Stimulated activated CD8-positive, alpha-beta memory T cell treated with anti-CD3 and anti-CD28 coated beads, Interleukin-15, amount 100 ng/mL, for 1 hour (primary cell): ENCODE measurements at regions not wholly inside any gene's neighbourhood (a gene's known extent, or its start where the extent isn't known, plus 50 kb on each side); places are given as distances from the start of the nearest gene placed in this dataset.

ENCODE experiments used
- DNase-seq: peaks from one replicate; pipeline ENCODE4 v3.0.0-alpha.2; 2020; ENCODE audit warnings: low read depth

DNA sequence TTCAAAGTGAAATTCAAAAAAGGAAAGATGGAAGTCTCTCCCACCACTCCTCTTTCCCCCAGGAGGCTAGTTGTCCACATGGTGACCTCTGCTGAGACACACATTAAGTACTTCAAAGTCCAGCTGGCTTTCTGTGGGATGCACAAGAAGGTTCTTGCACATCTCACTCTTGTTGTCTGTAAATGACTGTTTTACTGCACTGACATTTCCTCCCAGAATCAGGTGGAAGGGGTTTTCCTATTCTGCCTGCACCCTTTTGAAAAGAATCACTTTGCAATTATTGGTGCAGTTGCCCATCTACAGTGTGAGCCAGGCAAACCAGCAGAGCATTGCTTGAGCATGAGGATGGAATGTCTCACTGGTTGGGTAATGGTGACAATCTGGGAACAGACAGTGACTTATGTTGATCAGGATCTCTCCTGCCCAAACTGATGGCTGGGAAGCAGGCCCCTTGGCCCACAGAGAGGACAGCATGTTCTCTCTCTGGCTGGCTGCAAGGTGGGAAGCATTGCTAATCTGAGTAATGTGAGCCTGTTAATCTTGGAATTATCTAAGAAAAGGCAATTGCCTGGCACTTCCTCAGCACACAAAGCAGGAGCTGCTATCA, 347.7 kb upstream of the SATB1 start:
- no peak for DNase-seq

DNA sequence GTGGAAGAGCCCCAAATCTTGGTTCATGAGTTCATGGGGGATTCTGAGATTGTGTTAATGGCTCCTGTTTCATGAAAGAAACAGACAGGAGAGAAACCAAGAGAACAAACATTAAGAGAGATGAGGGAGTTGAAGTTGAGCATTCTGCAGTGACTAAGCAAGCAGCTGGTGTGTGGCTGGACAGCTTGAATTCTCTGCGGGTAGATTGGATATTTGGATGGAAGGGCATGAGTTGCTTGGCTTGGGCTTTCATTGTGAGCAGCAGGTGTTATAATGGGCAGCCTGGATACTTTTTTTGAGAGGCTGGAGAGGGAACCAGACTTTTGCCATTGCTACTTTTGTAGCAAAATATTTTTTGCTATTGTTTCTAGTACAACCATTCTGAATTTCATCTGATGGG, 346.8 kb upstream of the SATB1 start:
- no peak for DNase-seq

DNA sequence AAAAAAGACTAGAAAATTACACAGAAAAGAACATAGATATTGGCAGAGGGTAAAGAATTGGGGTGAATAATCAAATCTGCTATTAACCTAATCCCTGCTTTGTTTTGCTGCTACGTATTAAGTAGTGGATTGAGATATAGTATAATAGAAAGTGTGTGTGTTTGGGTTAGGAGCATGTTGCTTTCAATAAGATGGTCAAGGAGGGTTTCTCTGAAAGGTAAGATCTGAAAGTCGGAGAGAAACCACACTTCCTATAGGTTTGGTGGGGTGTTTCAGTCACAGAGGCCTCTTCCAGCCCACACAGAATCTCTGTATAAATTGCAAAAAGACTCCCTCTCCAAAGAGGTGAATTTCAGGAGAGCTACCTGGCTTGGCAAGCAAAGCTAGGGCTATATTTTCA, 345.7 kb upstream of the SATB1 start:
- DNase-seq: no peak

DNA sequence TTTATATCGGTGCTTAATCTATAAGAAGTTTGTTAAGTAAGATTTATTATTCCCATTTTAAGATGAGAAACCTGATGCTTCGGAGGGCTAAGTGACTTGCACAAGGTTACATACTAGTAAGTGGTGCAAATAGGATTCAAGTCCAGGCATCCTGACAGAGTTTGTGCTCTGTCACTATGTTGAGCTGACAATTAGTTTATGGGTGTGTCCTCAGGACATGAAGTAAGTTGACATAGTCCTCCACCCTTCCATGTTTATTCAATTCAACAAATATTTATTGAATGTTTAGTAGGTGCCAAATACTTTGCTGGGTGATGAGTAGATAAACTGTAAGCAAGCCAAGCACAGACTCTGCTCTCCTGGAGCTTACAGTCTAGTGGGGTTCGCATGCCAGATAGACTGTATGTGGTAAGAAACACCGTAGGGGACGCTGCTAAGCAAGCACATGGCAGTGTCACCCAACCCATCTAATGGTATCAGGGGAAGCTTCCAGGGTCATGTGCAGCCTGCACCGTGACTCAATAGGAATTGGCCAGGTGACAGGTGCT, 342.7 kb upstream of the SATB1 start:
- DNase-seq: no peak

DNA sequence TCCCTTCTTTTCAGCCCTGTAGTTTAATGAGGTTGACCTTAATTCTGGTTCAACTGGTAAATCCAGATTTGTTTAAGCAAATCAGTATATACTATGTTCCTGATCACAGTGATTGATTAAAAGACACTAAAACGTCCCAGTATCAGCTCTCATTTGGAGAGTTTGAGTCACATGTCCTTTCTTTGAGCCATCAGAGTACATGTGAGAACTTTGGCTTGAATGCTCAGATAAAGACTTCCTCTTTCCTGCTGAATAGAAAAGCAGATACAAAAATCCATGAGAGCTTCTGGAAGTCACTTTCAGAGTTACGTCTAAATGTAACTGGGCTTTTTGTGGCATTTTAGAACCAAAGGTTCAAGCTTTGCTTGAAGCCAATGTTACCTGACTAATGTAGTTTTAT, 341.8 kb upstream of the SATB1 start:
- DNase-seq: no peak

DNA sequence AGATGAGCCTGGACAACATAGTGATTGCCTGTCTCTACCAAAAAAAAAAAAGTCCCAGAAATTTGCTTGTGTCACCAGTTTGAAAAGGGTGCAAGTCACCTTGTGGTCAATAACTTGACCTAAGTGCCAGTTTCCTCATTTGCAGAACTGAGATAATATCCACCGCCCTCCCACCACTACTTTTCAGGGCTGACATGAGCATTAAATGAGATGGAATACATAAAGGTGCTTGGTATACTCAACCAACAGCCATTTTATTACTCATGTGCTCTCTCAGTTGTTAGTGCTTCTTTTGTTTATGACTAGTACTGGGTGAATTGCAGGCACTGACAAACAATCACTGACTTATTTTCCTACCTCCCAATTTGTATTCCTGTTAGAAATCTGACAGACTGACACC, 340.5 kb upstream of the SATB1 start:
- DNase-seq: no peak

DNA sequence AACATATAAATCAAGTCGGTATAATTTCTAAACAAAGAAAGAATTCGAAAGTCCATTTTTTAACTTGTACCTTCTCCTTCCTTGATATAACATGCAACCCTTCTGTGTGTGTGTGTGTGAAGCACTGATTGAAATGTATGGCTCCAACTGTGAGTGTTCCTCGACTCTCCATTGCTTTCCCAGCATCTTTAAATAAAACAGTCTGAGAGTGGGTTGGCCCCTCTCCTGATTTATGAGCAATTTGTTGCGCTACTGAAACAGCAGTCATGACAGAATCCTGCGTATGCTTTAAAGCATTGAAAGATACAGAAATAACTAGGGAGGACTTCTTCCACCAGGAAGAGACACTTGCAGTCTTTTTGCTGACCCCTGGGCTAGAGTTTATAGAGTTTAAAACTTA, 340.0 kb upstream of the SATB1 start:
- DNase-seq: no peak

DNA sequence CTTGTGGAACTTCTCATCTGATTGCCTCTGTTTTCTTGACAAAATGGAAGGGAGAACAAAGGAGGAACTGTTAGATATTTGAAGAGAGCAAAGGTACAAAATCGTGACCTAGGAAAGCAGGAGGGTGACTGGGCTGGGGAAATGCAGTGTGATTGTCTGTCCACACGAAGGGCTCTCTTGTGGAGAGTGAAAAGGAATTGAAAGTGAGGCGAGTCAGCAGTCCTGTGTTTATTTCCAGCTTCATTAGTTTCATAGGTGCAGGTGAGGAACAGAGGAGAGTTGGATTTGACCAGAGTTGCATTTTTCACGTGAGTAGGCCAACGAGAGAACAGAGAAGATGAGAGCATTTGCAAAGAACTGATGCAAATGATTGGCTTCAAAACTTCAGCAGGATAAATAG, 336.4 kb upstream of the SATB1 start:
- no peak for DNase-seq

DNA sequence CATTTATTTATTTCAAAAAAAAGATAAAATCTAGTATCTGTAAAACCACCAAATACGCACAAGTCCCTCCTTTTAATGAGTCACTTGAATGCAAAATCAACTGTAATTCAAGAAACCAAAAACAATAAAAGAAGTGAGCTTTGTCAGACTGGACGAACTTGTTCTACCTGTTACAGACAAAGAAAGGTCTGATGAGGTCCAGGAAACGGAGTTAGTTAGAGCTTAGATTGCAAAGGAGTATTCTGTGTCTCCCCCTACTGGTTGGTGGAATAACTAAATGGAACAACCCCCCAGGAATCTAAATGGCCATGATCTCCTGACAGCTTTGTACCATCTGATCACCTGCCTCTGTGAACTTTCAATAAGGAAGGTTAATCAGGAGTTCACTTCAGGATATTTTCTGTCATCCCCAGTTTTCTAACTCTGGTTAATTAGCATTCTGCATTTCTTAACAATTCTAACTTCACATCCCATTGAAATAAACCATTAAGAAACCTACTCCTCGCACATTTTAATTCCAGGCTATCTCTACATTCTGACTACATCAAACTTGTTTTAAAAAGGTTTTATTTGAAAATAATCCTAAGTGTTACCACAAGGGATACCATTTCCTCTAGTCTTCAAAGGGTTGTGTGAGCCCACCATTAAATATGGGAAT, 333.0 kb upstream of the SATB1 start:
- no peak for DNase-seq

DNA sequence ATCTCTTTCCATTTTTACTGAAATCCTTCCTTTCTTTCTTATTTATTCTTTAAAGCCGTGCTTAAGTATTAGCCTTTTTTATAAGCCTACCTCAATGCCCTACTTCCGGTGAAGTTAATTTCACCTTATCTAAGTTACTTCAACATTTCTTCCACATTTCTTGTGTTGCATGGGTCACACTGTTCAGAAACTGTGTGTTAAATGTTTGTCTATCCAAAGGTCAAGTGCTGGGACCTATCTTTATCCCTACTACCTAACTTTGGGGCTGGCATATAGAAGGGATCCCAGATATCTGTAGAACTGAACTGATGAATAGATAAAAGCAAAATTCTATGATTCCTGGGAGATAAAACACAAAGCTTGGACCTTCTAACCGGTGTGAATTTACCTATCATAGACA, 332.3 kb upstream of the SATB1 start:
- no peak for DNase-seq

DNA sequence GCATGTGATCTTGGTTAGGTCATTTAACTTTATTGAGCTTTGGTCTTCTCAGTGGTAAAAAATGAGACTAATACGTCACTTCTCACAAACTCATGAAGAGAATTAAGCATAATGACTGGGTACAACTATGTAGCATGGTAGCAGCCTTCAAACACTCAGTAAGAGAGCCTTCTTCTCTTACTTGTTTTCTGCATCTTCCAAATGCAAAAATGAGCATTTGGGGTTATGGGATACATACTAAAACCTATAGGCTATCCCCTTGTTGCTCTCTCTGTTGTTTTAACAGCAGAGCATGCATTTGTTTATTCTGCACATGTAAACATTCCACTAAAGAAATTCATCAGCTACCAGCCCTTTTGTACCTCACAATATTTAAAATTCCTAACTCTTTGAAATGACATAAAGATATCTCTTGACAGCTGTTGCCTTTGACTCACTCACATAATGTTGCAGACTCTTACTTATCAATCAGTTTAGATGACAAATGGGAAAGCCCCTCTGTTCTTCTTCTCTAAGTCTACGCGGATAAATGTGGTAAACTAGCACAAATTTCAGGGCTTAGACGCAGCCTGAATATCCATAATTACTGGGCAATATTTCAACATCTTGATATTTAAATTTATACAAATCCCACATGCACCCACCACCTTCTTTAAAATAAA, 327.3 kb upstream of the SATB1 start:
- no peak for DNase-seq

DNA sequence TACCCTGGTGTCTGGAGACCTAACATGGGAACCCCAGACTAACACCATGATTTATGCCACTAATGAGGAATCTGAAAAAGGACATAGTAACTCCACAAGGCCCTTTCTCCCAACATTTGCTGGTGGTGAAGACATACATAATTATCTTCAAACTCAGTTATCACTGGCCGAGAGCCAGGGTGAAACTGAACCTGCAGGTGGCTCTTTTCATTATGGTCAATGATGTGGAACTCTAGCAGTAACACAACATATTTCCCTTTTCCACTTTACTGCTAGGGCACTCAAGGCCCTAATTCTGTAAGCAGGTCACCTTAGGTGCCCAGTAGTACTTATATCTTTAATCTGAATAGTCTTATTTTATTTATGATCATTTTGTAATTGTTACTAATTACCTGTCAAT, 326.4 kb upstream of the SATB1 start:
- DNase-seq: no peak

DNA sequence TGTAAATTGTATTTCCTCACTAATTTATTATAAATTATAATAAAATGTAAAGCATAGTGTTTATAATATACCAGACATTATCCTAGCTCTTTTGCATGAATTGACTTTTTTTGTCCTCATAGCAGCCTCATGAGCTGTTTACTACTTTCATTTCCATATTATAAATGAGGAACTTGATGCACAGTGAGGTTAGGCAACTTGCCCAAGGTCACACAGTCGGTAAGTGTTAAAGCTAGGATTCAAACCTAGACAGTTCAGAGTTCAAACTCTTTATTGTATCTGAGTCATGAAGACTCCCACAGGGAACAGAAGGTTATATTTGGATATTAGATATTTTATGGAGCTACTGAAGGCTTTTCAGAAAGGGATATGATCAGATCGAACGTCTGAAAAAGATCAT, 322.2 kb upstream of the SATB1 start:
- no peak for DNase-seq

DNA sequence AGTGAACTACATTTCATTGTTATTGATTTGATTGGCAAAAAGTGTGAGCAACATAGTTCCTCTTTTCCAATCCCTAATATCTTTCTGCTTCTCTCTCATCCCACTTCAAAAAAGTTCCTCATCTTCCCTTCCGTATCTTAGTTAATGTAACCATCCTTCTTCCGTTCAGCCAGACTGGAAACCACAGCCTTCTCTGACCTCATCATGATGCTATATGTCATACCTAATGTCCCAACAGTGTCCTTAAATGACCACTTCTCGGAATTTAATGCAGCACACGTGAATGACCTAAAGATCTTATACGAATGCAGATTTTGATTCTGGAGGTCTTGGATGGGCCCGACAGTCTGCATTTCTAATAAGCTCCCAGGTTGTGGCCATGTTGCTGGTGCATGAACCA, 320.3 kb upstream of the SATB1 start:
- no peak for DNase-seq

DNA sequence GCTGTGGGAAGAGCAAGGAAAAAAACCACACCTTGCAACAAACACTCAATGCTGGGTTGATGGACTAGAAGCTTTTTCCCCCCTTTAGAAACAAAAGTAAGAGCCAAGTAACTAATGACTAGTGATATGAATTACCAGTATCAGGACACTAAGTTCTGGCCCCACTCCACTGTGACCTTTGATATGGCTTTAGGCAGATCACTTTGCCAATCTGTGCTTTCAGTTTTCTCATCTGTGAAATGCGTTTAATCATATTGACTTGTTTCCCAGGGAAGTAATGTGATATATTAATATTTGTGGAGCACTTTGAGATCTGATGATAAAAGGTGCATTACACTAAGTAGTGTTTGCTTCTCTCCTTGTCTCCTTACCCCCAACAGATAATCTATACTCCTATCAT, 319.3 kb upstream of the SATB1 start:
- DNase-seq: no peak

DNA sequence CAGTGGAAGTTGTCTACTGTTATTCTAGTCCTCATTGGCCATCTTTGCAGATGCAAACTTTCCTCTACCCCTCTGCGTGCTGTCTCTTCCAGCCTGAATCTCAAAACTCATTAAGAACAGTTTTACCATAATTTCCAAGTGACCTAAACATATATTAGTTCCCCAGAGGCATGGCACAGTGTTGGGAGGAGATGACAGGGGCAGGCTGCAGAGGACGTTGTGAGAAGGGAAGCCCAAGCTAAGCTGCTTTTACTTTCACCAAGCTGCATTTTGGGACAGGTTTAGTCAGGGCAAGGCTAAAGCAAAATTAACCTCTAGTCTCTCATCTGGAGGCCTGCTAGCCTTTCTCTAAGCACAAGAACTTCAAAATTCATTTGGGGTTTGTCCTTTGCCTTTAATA, 318.6 kb upstream of the SATB1 start:
- no peak for DNase-seq

DNA sequence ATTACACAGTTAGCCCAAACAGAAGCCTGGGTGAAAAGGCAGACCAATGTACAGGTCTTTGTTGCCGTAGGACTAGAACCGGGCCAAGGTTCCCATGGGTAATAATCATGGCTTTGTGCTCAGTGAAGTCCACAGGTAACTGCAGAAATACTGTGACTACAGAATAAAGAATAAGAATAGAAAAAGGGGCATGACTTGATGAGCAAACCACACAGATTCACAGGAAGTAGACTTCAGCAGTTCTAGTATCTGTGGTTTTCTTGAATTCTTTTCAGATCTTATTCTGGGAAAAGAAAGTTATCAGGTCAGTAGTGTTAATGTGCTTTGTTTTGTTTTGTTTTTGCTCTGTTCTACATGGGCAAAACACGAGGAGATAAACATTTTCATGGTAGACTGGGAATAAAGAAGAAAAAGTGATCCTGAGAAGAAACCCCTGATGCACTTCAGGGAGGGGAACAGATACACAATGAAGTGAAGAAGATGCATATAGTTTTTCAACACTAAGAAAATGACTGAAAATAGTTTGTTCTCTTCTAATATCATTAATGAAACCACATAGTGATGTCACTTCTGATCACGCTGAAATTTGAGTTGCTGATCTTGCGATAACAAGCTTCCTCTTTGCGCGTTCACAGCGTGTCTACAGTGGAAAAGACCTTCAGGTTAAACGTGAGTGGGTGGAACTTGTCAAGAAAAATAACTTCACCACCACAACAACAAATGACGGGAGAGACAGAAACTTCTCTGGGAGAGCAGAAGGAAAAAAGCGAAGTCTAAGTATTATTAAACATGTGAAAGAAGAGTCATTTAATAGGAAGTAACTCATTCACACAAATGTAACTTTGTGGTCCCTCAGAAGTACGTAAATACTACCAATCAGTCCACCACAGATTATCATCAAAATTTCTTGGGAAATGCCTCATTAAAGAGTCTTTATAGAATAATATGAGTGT, 315.8 kb upstream of the SATB1 start:
- peak; percentile 36 for DNase-seq

DNA sequence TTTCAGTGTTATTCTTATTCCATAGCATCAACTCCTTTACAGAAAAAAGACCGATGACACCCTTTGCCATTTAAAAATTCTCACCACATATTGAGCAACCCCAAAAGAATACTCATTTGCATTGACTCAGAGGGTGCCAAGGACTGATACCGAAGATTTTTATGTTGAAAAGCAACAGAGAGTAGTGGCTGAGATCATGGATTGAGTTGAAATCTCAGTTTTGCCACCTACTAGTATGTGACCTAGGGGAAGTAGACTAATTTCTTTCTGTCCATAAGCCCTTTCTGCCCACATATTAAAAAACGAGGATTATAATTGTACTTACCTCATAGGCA, 313.9 kb upstream of the SATB1 start:
- no peak for DNase-seq

DNA sequence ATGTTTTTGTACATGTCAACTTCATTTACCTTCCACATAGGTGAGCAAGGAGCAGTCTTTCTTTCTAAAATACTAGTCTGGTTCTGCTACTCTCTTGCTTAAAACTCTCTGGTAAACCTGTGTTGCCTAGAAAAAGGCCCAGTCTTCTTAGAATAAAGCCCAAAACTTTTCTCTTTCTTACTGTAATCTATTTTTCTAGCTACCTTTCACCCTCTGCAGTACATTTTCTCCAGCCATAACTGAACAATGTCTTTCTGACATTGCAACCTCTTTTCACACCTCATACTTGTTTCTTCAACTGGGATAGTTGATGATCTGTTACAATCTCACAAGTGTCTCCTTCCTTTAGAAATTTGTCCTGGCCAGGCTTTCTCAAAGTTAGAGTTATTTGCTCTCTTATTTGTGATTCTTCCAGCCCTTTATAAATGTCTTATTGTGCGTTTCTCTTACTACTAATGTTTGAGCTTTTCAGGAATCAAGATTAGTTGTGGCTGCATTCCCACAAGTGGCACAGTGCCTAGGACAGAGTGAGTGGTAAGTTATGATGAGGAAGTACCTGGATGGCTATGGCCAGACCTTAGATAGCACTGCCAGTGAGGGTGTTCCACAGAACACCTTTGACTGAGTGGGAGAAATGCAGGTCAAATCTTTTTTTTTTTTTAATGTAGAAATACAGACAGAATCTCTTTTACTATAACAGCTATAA, 313.4 kb upstream of the SATB1 start:
- DNase-seq: no peak

DNA sequence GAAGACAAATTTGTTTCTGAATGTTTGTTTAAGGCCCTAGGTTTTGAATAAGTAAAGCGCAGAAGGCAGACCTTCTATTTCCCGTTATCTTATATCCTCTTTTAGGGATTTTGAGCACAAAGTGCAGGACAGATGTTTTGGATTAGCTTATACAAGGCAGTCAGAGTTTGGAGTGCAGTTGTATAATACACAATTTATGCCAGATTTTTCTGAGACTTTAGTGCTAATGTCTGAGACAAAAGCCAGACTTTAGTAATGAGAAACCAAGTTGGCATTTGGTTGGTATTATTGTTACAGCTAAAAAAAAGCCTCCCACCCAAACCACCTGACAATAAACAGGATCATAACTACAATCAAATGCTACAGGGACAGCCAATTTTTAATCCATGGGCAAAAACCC, 309.9 kb upstream of the SATB1 start:
- DNase-seq: no peak

DNA sequence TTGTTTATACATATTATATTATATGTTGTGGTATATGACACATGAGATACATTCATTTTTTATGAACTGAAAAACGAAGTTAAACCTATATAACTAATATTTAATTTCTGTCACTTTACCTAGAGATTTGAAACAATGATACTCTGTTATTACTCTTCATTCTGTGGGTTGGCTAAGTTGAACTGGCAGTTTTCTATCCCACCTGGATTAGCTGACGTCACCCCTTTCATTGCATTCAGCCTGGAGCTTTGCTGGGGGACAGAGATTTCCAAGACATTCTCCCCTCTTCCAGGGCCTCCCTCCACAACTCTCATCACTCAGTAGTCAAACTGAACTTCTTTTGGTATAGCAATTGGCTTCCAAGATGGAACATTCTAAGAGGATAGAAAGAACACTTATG, 309.2 kb upstream of the SATB1 start:
- DNase-seq: no peak

DNA sequence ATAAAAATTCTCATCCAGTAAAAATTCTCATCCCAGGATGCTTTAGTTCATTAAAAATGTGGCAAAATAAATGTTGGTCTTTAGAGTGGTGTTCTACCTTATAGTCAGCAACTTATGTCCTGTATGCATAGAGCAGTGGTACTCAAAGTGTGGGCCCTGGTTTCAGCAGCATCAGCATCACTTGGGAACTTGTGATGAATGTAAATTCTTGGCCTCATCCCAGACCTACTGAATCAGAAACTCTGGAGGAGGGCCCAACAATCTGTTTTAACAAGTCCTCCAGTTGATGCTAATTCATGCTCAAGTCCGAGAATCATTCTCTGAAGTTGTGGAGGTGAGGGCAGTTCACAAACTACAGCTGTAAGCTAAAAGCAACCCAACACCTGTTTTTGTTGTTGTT, 307.3 kb upstream of the SATB1 start:
- DNase-seq: no peak
